Keratinocyte (primary cell): ENCODE measurements at regions not wholly inside any gene's neighbourhood (a gene's known extent, or its start where the extent isn't known, plus 50 kb on each side); places are given as distances from the start of the nearest gene placed in this dataset.

Source experiments
- DNase-seq: peaks from one replicate; pipeline ENCODE4 v3.0.0-alpha.2; 2011; ENCODE audit warnings: low read depth, missing footprints, low spot score
- FAIRE-seq: peaks from 2 replicates; lab custom pipeline; 2011; peaks lifted over from hg19 to GRCh38; lab: Jason Lieb, UNC
- H2AFZ ChIP-seq: 2 replicates; pipeline ENCODE4 v1.6.0; 2012; ENCODE audit warnings: low read length, control low read depth, inconsistent platforms; ENCODE audit not compliant: control insufficient read depth
- H3K27ac ChIP-seq: 2 replicates; pipeline ENCODE4 v1.5.1; 2011; ENCODE audit warnings: low read length; ENCODE audit not compliant: control insufficient read depth, insufficient read depth
- H3K27me3 ChIP-seq: 3 replicates; pipeline ENCODE4 v1.6.0; 2011; ENCODE audit warnings: low read length; ENCODE audit not compliant: control insufficient read depth, insufficient read depth; ENCODE audit errors: extremely low read depth
- H3K36me3 ChIP-seq, 2 experiments: 2 replicates in 1 of 2; 3 replicates in 1 of 2; pipeline ENCODE4 v1.5.1; 2011; ENCODE audit warnings: low read length in 2 of 2, mild to moderate bottlenecking in 1 of 2; ENCODE audit not compliant: control insufficient read depth in 2 of 2, insufficient read depth in 2 of 2; ENCODE audit errors: extremely low read depth in 1 of 2
- H3K4me1 ChIP-seq: 3 replicates; pipeline ENCODE4 v1.5.1; 2011; ENCODE audit warnings: low read length; ENCODE audit not compliant: control insufficient read depth, insufficient read depth; ENCODE audit errors: extremely low read depth
- H3K4me2 ChIP-seq: 3 replicates; pipeline ENCODE4 v1.6.0; 2011; ENCODE audit warnings: low read depth, low read length; ENCODE audit not compliant: control insufficient read depth, insufficient read depth; ENCODE audit errors: extremely low read depth
- H3K4me3 ChIP-seq, 3 experiments: fragments of 200-600 bp in 1 of 3; sonication (generic) in 1 of 3; 2 replicates in 2 of 3; 3 replicates in 1 of 3; pipeline ENCODE4 v1.5.1; 2011 to 2016; ENCODE audit warnings: low read length in 3 of 3, mild to moderate bottlenecking in 3 of 3, control low read depth in 2 of 3, inconsistent platforms in 1 of 3, low read depth in 1 of 3, mixed read lengths in 1 of 3, mixed run types in 1 of 3, moderate library complexity in 1 of 3; ENCODE audit not compliant: control insufficient read depth in 2 of 3, insufficient read depth in 2 of 3; ENCODE audit errors: extremely low read depth in 1 of 3
- H3K79me2 ChIP-seq: 2 replicates; pipeline ENCODE4 v1.6.0; 2012; ENCODE audit warnings: low read length; ENCODE audit not compliant: control insufficient read depth, insufficient read depth
- H3K9ac ChIP-seq: 3 replicates; pipeline ENCODE4 v1.6.0; 2011; ENCODE audit warnings: low read length; ENCODE audit not compliant: control insufficient read depth, insufficient read depth; ENCODE audit errors: extremely low read depth
- H3K9me1 ChIP-seq: 3 replicates; pipeline ENCODE4 v1.6.0; 2011; ENCODE audit warnings: low read length; ENCODE audit not compliant: control insufficient read depth, insufficient read depth; ENCODE audit errors: extremely low read depth
- H3K9me3 ChIP-seq: 2 replicates; pipeline ENCODE4 v1.5.1; 2012; ENCODE audit warnings: low read depth, low read length; ENCODE audit not compliant: control insufficient read depth
- H4K20me1 ChIP-seq: 3 replicates; pipeline ENCODE4 v1.6.0; 2011; ENCODE audit warnings: low read length; ENCODE audit not compliant: control insufficient read depth, insufficient read depth; ENCODE audit errors: extremely low read depth
- EZH2 ChIP-seq: IDR thresholded peaks from one replicate; pipeline ENCODE4 v1.6.1; 2012; ENCODE audit warnings: inconsistent platforms, mild to moderate bottlenecking, low read length, moderate library complexity
- dilution Hi-C: fragments of 300-500 bp; cut with MboI; formaldehyde crosslinking; loops from one replicate; pipeline ENCODE4 v1.7.0; 2020; ENCODE audit warnings: low sequenced_read_pairs; ENCODE audit not compliant: extremely low pct_ligation_motif_present
- TF ChIP-seq, protein P1 (sequence below), 3 experiments: IDR thresholded peaks in 1 of 3; conservative IDR thresholded peaks in 1 of 3; optimal IDR thresholded peaks in 1 of 3; 2 replicates in 2 of 3; 3 replicates in 1 of 3; pipeline versions ENCODE3 to v1.5.1; 2011; ENCODE audit warnings: low read length in 3 of 3, mild to moderate bottlenecking in 3 of 3, moderate library complexity in 2 of 3, control low read depth in 1 of 3, inconsistent platforms in 1 of 3; ENCODE audit not compliant: insufficient read depth in 2 of 3; ENCODE audit errors: extremely low read depth in 1 of 3

DNA sequence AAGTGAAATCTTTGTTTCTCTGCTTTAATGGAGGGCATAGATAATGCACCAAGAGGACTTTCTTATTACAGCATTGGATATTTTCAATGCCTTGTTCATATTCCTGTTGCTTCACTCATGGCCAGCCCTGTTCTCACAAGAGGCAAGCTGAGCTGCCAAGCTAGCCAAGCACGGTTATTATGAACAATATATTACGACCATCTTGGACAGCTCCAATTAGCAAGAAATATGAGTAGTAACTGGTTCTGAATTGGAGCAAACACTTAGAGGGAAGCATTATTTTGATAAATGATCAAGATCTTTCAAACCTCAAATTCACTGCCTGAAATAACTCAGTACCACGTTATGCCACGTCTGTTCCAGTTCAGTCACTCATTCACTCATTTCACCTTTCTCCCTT lies 159.8 kb downstream of the SETD4 start:
- H3K36me3 ChIP-seq, result no peaks in the 10 kb centered on the region
- H3K27ac ChIP-seq, result no peak overlapping the region
- FAIRE-seq (no peak), DNase-seq (no peak)
- H3K4me2 ChIP-seq, result no peak overlapping the region
- dilution Hi-C loops, result no loop called here
- no peaks in the 10 kb centered on the region for H3K9me1 ChIP-seq
- no peak overlapping the region for H3K4me3 ChIP-seq
- H3K9ac ChIP-seq, result no peak overlapping the region
- no peak overlapping the region for H2AFZ ChIP-seq
- H3K27me3 ChIP-seq, result peaks cover 10% of the 10 kb centered on the region
- no peaks in the 10 kb centered on the region for H3K4me1 ChIP-seq
- H4K20me1 ChIP-seq, result no peaks in the 10 kb centered on the region
- TF ChIP-seq, protein P1, sequence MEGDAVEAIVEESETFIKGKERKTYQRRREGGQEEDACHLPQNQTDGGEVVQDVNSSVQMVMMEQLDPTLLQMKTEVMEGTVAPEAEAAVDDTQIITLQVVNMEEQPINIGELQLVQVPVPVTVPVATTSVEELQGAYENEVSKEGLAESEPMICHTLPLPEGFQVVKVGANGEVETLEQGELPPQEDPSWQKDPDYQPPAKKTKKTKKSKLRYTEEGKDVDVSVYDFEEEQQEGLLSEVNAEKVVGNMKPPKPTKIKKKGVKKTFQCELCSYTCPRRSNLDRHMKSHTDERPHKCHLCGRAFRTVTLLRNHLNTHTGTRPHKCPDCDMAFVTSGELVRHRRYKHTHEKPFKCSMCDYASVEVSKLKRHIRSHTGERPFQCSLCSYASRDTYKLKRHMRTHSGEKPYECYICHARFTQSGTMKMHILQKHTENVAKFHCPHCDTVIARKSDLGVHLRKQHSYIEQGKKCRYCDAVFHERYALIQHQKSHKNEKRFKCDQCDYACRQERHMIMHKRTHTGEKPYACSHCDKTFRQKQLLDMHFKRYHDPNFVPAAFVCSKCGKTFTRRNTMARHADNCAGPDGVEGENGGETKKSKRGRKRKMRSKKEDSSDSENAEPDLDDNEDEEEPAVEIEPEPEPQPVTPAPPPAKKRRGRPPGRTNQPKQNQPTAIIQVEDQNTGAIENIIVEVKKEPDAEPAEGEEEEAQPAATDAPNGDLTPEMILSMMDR (optimal IDR thresholded peaks at IDR 0.05 in 1 of 3, IDR thresholded peaks at IDR 0.05 in 1 of 3, conservative IDR thresholded peaks at IDR 0.05 in 1 of 3; ENCODE audit: extremely low read depth in 1 of 3, insufficient read depth in 2 of 3, low read length in 3 of 3), result no peak
- TF ChIP-seq EZH2, result no peak
- no peaks in the 10 kb centered on the region for H3K79me2 ChIP-seq
- H3K9me3 ChIP-seq, result no peaks in the 10 kb centered on the region

DNA sequence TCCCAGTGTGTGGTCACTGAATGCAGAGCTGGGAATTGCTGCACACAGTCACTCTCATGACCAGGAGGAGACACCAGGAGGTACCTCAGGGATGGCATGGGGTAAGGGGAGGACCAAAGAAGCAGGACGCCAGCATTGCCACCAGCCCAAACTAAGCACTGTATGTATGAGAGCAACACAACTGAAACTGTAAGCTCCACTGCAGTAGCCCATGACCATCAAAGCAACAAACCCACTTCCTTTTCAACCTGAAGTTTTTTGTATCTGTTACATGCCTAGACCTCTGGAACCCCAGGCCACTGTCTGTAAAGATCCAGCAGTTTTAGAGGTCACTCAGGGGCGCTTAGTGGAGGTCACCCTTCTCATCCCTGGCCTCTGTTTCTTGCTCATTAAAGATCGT lies 164.3 kb downstream of the SETD4 start:
- H3K27ac ChIP-seq, result no peak overlapping the region
- H3K36me3 ChIP-seq, result no peaks in the 10 kb centered on the region
- FAIRE-seq, result no peak
- no peaks in the 10 kb centered on the region for H3K9me1 ChIP-seq
- H3K9ac ChIP-seq, result no peak overlapping the region
- H3K4me2 ChIP-seq, result no peak overlapping the region
- H3K79me2 ChIP-seq, result no peaks in the 10 kb centered on the region
- peaks cover 10% of the 10 kb centered on the region for H3K27me3 ChIP-seq
- H2AFZ ChIP-seq, result no peak overlapping the region
- H3K4me1 ChIP-seq, result no peaks in the 10 kb centered on the region
- no peaks in the 10 kb centered on the region for H4K20me1 ChIP-seq
- H3K9me3 ChIP-seq, result no peaks in the 10 kb centered on the region
- dilution Hi-C loops, result no loop called here
- TF ChIP-seq, protein P1 (optimal IDR thresholded peaks at IDR 0.05 in 1 of 3, IDR thresholded peaks at IDR 0.05 in 1 of 3, conservative IDR thresholded peaks at IDR 0.05 in 1 of 3; ENCODE audit: extremely low read depth in 1 of 3, insufficient read depth in 2 of 3, low read length in 3 of 3), result no peak
- no peak for TF ChIP-seq EZH2
- H3K4me3 ChIP-seq, result no peak overlapping the region
- DNase-seq, result no peak
